NOMO-1 treated with DMSO at 0.1 percent for 48 hours (cell line): ENCODE measurements at regions not wholly inside any gene's neighbourhood (a gene's known extent, or its start where the extent isn't known, plus 50 kb on each side); places are given as distances from the start of the nearest gene placed in this dataset.
"Not testable (repeated sequence)": the region's sequence is repeated elsewhere in the genome, so short reads cannot be mapped to it uniquely, and the experiment has no call there.

Experiments
- DNase-seq: peaks from one replicate; lab custom pipeline; 2025; ENCODE audit not compliant: unreplicated experiment; lab: John Stamatoyannopoulos, UW

GRCh38 chr16:65828296-65828695 is 538.2 kb upstream of the CDH5 start:
- DNase-seq: no peak

DNA sequence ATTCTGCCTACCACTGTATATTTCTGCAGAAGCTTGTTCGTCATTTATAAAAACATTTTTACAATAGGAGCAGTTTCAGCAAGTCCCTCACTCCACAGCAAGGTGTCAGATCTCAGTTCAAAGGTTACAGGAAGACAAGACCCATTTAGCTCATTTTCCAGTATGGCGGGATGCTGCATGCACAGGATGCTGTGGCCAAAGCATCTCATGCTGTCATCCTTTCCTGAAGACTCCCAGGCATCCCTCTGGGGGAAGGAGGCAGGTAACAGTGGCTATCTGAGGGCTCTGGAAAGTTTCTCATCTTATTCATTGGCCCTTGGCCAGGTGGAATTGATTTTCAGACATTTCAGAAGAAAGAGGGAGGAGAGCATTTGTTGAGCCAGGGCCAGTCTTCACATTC is 539.3 kb upstream of the CDH5 start:
- no peak for DNase-seq

DNA sequence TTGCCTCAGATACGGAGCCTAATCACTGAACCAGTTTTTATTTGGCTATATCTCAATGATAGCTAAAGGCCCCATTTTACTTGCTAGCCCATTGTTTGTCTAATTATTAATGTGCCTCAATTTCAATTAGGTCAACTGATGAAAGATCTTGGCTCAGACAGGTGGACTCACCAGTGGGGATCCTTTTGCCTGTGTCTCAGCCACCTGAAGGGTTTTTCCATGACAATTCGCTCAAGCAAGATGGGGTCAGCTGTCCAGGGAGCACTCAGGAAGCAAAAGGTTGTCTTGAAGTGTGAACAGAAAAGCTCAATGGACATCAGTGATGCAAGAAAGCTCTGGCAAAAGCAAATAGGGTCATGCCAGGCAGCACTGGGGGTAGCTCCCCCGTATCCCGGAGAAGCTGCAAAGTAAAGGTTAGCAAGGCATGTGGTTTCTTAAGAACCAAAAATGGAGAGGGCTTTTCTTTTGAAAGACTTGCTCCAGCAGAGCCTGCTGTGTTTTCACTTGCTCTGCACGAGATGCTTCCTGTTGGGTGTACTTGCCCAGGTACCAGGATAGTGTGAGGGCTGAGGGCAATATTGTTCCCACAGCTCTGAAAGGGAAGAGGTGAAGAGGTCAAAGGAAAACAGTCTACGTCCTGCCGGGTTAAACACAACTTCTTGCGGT is 541.2 kb upstream of the CDH5 start:
- DNase-seq: no peak

DNA sequence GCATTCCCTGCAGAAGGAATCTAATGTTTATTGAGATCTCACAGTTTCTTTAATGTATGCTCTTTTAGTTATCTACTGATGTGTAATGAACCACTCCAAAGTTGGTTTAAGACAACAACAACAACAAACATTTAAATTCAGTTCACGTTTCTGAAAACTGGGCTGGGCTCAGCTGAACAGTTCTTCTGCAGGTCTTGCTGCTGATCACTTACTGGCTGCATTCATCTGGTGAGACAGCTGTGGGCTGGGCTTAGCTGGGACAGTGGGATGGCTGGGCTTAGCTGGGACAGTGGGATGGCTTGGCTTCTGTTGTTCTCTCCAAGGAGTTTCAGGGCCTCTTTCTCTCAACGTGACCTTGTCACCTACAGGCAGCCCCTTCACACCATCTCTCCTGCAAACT is 544.3 kb upstream of the CDH5 start:
- no peak for DNase-seq

GRCh38 chr16:65819136-65819898 is 547.2 kb upstream of the CDH5 start:
- no peak for DNase-seq

DNA sequence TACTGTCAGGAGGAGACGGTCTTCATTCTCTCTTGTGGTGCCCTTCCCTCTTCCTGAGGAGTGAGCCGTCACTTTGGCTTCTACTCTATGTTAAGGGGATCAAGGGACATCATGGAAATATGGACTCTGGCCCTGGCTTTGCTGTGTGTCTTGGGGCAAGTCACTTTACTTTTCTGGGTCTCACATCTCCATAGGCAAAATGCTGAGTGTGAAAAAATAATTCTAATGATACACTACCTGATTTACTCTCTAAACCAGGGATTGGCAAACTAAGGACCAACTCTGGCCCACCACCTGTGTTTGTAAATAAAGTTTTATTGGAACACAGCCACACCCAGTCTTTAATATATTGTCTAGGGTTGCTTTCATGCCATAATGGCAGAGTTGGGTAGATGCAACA is 548.7 kb upstream of the CDH5 start:
- no peak for DNase-seq

DNA sequence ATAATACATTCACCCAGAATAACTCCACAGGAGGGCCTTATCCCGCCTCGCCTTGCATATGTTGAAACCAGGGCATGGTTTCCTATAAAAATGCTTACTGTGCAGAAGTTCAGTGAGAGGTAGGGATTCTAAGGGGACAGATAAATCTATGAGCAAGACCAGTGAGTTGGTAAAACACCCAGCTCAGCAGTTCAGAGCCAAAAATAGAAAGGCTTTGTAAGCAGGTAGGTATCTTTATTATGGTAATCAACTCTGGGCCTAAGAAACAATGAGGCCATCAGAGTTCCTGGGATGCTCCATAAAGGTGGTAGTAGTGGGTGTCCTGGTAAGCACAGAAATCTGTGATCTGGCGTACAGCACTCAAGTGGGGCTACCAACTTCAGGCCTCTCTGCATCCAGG is 549.4 kb upstream of the CDH5 start:
- DNase-seq: no peak

- no peak for DNase-seq
These were observed 549.9 kb upstream of the CDH5 start for GRCh38 chr16:65816556-65816955.

DNA sequence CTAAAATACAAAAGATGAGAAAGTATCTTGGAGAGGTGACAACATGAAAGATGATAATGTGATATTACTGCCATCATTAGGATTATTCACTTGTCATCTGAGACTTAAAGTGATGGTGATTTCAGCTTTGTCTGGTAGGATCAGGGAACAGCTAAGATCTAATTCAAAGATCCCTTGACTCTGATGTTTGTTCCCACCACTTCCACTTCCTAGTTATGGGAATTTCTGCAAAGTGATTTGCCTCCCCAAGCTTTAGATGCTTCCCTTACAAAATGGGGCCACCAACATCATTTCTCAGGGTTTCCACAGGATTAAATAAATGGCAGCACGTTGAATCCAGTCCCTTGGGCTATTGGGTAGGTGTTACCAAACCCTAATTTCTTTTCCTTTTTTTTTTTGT is 550.8 kb upstream of the CDH5 start:
- no peak for DNase-seq

DNA sequence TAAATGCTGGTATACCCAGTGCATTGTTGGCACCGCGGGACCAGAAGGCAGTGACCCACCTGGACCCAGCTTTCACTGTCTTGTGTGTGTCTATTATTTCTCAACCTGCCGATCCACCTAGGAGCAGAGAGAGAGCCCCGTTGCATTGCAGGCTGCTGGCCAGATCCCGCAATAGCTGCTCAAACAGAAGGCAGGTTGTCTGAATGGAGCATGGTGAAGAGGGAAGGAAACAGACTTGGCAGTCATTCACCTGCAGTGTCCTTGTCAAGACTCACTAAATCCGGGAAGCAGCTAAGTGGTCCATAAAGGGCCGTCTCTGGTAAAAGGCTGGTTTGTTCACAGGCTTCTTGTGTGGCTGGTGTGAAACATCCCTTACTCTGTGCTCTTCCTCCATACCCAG is 552.6 kb upstream of the CDH5 start:
- not testable (repeated sequence) for DNase-seq

GRCh38 chr16:65809627-65810026 is 556.9 kb upstream of the CDH5 start:
- no peak for DNase-seq

GRCh38 chr16:65808790-65809189 is 557.7 kb upstream of the CDH5 start:
- no peak for DNase-seq

DNA sequence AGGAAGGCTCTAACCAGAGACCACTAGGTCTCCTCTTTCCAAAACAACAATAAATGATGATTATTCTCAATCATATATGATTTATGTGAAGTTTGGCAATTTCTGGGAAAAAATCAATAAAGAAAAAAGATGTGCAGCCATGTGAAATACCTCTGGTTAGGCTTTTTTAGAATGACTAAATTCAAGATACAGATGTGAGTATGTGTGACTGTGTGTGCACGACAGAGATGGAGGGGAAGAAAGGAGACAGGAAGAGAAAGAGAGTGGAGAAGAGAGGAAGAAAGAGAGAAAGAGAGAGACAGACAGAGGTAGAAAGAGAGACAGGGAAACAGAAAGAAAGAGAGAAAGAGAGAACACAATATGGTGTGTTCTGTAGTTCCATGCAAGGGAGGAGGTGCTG is 558.6 kb upstream of the CDH5 start:
- no peak for DNase-seq

DNA sequence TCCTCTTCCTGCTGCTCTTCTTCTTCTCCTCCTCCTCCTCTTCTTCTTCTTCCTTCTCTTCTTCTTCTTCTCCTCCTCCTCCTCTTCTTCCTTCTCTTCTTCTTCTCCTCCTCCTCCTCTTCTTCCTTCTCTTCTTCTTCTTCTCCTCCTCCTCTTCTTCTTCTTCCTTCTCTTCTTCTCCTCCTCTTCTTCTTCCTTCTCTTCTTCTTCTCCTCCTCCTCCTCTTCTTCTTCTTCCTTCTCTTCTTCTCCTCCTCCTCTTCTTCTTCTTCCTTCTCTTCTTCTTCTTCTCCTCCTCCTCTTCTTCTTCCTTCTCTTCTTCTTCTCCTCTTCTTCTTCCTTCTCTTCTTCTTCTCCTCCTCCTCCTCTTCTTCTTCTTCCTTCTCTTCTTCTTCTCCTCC is 560.8 kb upstream of the CDH5 start:
- not testable (repeated sequence) for DNase-seq

GRCh38 chr16:65796481-65796880 is 570.0 kb upstream of the CDH5 start:
- no peak for DNase-seq

DNA sequence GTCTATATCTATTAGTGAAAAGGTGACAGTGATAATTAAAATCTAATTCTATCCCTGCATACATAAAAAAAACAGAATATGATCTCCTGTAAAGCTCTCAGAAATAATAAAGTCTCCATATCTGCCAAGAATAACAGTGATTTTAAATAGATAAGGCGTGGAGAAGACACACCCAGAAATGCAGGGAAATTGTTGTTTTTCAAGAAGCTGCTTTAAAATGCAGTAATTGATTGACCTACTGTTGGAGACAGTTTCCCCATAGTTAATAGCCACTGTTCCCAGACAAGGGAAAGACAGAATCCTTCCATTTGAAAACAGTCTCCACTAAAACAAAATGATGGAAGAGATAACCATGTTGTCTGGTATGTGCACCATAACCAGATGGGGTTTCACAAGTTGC is 571.5 kb upstream of the CDH5 start:
- DNase-seq: no peak

GRCh38 chr16:65793781-65794180 is 572.7 kb upstream of the CDH5 start:
- DNase-seq: no peak

DNA sequence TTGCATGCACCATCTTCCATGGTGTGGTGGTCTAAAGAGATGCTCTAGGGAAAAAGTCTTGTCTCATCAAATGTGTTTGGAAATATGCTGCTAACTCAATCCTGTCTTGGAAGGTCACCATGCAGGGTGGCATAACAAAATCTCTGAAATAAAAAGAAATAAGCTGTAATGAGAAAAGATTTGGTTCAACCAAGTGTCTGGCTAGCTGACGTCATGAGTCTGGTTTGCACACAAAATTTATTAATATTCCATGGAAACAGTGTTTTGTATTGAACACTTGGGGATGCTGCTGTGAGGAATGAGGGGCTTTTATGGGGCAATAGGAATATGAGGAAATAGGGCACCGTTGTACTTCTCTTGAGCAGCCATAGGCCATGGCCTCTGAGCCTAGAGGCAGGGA is 575.7 kb upstream of the CDH5 start:
- no peak for DNase-seq

- no peak for DNase-seq
These were observed 577.1 kb upstream of the CDH5 start for GRCh38 chr16:65789161-65789945.

- DNase-seq: no peak
These were observed 577.9 kb upstream of the CDH5 start for GRCh38 chr16:65788434-65789140.

GRCh38 chr16:65787921-65788320 is 578.6 kb upstream of the CDH5 start:
- no peak for DNase-seq
